SK-N-SH (cell line): ENCODE measurements at regions not wholly inside any gene's neighbourhood (a gene's known extent, or its start where the extent isn't known, plus 50 kb on each side); places are given as distances from the start of the nearest gene placed in this dataset.
A peak's percentile ranks its signal among the peaks of the same experiment; 100 is the strongest.

Source experiments
- CHD2 ChIP-seq: fragments of 150-350 bp; IDR thresholded peaks from 2 replicates; pipeline ENCODE4 v1.6.1; 2018; ENCODE audit warnings: low read length; ENCODE audit not compliant: partially characterized antibody
- CTCF ChIP-seq: fragments of 200-600 bp; sonication (generic); IDR thresholded peaks from 2 replicates; pipeline ENCODE4 v1.6.1; 2017; ENCODE audit warnings: antibody characterized with exemption, mild to moderate bottlenecking, moderate library complexity
- EP300 ChIP-seq, 2 experiments: IDR thresholded peaks; 2 replicates each; pipeline versions ENCODE4 v1.4.0 to v1.6.1; 2012; ENCODE audit warnings: borderline replicate concordance in 1 of 2, low read depth in 1 of 2, low read length in 1 of 2
- EZH2phosphoT487 ChIP-seq: fragments of 200-600 bp; sonication (generic); IDR thresholded peaks from 2 replicates; pipeline ENCODE4 v1.6.1; 2017; ENCODE audit warnings: low read depth, mixed run types, mild to moderate bottlenecking, antibody characterized with exemption, moderate library complexity, borderline replicate concordance
- MAX ChIP-seq: IDR thresholded peaks from 2 replicates; pipeline ENCODE4 v1.4.0; 2012; ENCODE audit warnings: low read depth
- MEF2A ChIP-seq: IDR thresholded peaks from 2 replicates; pipeline ENCODE4 v1.4.0; 2012; ENCODE audit warnings: low read depth, borderline replicate concordance
- NFIC ChIP-seq: IDR thresholded peaks from 2 replicates; pipeline ENCODE4 v1.4.0; 2012; ENCODE audit warnings: borderline replicate concordance
- PBX3 ChIP-seq: IDR thresholded peaks from 2 replicates; pipeline ENCODE4; 2012
- POLR2AphosphoS5 ChIP-seq: IDR thresholded peaks from 2 replicates; pipeline ENCODE4 v1.6.1; 2012; ENCODE audit warnings: low read depth, low read length
- REST ChIP-seq: IDR thresholded peaks from 2 replicates; pipeline ENCODE4 v1.6.1; 2012; ENCODE audit warnings: mild to moderate bottlenecking, low read depth, low read length, moderate library complexity
- RFX5 ChIP-seq: IDR thresholded peaks from 2 replicates; pipeline ENCODE4 v1.6.1; 2012; ENCODE audit warnings: mild to moderate bottlenecking, improper control_type of control experiment, low read length
- SIN3A ChIP-seq: IDR thresholded peaks from 2 replicates; pipeline ENCODE4 v1.6.1; 2012; ENCODE audit warnings: low read depth, mild to moderate bottlenecking, low read length, moderate library complexity, borderline replicate concordance

- TF ChIP-seq EZH2phosphoT487 (no peak), CHD2 (no peak), RFX5 (no peak), EP300 (IDR thresholded peaks at IDR 0.05; ENCODE audit: borderline replicate concordance in 1 of 2, low read depth in 1 of 2, low read length in 1 of 2) (no peak), CTCF (no peak), MAX (no peak), PBX3 (no peak), NFIC (no peak), SIN3A (no peak), POLR2AphosphoS5 (no peak), MEF2A (no peak), REST (peak; percentile 82; the same call in 1 of the 2 replicates)
Measured at GRCh38 chr2:56053679-56054078, 130.1 kb upstream of the EFEMP1 start.
